ENCODE measurements at regions not wholly inside any gene's neighbourhood (a gene's known extent, or its start where the extent isn't known, plus 50 kb on each side); places are given as distances from the start of the nearest gene placed in this dataset.
"Not testable (repeated sequence)": the region's sequence is repeated elsewhere in the genome, so short reads cannot be mapped to it uniquely, and the experiment has no call there.

DNA sequence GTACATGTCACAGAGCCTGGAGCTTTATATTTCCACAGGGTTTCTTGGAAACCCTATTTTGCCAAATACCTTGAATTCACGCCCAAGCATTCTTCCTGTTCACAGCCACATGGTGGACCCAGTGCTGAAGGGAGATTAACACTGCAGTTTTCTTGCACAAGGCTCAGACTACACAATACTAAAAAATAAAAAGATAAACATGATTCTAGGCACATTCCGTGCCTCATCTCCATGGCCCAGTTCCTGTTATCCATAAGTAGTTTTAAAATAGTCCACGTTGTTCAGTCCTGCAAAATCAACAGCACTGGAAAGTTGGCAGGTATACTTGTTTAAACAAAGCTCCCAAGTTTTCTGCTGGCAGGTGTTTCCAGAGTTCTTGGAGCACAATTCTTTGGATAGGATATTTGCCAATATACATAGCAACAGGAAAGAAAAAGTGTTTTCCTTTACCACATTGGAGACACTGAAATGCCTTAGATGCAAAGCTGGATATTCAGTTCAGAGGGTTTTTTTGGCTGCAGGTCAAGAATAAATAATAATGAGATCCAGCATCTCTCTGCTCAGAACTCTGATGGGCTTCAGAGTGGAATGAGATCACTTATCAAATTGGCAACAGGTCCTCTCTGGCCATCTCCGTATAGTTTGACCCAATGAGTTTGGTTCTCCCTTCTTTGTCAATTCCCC lies 88.1 kb upstream of the TGFBR2 start:
- no peak for DNase-seq (ENCODE audit: low spot score)

- no peak for DNase-seq (ENCODE audit: low spot score)
Measured at GRCh38 chr3:30518872-30519271, 87.5 kb upstream of the TGFBR2 start.

DNA sequence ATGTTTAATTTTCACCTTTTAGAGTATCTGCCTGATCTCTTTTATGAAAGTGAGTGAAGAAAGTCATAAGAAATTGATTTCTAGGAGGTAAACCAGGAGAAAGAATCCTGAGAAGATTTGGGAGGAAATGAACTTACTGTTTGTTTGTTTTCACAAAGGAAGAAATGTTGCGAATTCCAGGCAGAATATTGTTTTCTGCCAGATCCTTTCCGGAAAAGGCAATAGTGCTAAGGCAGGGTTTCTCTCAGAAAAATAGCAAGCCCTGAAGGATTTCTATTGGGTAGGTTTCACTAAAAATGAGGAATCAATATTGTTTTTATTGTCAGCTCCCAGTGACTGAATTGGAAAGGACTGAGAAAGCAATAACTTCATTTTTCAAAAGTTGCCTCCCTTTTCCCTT lies 85.7 kb upstream of the TGFBR2 start:
- DNase-seq (ENCODE audit: low spot score) = no peak

DNA sequence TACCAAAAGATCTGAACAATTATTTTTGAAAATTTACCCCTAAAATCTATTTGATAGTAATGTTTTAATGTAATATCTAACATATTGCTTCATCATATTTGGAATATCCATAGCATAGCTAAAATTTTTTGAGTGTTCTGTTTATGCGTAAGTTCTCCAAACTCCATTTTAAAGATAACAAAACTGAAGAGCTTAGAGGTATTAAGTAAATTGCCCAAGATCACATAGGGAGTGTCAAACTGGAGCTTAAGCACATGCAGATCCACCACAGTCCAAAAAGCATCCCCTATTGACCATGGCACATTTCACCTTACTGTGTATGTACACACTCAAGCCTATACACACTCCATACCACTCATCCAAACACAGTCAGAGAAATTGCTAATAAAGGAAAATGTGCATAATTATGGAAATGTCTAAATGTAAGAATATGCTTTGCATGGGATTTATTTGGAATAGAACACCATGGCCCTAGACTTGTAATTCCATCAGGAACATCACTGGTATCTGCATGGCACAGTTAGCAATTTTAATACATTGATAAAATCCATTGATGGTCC lies 85.2 kb upstream of the TGFBR2 start:
- DNase-seq (ENCODE audit: low spot score) = no peak

- no peak for DNase-seq (ENCODE audit: low spot score)
Measured at GRCh38 chr3:30522476-30522875, 83.9 kb upstream of the TGFBR2 start.

DNA sequence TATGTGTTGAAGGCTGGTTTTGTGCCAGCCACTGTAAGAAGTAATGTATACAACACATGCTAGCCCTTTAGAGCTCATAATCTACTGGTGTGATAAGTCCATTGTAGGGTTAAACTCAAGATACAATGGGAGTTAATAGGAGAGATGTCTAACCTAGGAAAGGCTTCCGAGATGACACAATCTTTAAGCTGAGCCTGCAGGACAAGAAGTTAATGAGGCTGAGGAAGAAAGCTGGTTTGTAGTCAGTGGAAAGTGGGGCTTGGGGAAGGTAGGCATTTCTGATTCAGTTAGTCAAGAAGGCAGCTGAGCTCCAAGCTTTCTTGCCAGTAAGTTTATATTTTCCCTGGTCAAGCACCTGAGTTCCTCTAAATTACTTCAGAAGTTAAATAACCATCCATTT lies 83.0 kb upstream of the TGFBR2 start:
- no peak for DNase-seq (ENCODE audit: low spot score)

DNA sequence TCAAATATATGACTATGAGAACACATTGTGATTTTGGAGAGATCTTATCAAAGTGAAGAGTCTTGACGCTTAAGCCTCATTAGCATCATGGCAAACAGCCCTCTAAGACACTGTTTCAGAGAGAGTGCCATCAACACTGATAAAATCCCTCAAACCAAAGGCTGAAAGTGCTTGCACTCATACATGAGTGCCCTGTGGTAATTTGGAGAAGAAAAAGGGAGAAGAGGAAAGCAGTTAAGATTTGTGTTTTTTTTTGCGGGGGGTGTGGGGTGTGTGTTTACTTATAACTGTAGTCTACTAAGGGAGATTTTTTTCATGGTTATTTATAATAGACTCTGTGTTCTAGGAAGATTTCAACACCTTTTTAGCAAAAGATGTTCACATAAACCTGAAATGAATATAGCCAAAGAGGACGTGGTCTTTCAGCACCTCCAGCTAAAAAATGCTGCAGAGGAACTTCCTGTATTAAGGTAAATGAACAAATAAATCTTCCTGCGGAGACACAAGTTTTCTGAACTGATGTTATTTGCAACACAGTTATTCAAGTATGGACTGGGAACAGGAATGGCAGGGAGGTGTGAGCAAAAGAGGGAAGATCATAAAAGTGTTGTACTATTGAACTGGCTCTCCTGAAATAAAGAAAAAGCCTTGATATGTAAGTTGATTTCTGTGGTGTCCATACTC lies 81.9 kb upstream of the TGFBR2 start:
- DNase-seq (ENCODE audit: low spot score) = no peak

- DNase-seq (ENCODE audit: low spot score) = no peak
Measured at GRCh38 chr3:30526031-30526430, 80.4 kb upstream of the TGFBR2 start.

DNA sequence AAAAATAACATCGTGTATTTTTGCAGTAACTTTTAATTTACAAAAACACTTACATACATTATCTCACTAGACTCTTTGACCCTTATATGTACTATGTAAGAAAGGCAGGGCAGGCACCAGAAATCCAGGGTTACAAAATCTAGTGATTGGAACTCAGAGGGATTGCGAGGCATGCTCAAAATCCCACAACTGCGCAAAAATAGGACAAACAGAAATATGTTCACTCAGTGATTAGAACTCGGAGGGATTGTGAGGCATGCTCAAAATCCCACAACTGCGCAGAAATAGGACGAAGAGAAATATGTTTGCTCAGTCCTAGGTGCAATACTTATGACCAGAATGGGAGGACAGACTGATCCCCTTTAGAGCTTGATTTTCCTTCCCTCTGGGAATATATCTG lies 79.2 kb upstream of the TGFBR2 start:
- no peak for DNase-seq (ENCODE audit: low spot score)

DNA sequence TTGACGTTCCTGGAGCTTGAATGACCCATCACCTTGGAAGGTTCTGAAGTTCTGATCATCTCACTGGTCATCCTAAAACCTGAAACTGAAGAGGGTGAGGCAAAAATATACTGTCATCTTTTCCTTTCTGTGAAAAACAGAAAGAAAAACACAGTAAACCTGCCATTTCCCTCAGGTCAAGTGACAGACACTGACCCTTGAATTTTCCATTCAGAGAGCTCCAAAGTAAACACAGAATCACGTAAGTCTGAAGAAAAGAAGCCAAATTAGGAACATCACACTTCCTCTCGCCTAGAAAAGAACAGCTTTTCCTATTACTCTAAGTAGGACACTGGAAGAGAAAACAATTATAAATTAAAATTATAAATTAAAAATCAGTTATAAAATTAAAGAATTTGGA lies 78.7 kb upstream of the TGFBR2 start:
- DNase-seq (ENCODE audit: low spot score) = no peak

DNA sequence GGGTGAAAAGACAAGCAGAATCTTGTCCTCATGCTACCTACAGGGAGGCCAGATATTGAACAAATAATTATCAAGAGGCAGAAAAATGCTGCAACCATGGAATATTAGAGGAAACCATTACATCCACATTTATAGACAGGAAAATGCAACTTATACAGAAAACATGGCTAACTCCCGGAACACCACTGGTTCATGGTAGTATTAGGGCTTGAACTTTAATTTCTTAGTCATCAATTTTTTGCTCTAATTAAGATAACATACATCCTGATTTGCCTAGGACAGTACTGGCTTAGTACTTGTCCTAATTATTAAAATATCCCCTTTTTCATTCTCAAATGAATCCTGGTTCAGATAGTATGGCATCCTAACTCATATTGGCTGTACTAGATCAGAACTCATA lies 76.3 kb upstream of the TGFBR2 start:
- no peak for DNase-seq (ENCODE audit: low spot score)

DNA sequence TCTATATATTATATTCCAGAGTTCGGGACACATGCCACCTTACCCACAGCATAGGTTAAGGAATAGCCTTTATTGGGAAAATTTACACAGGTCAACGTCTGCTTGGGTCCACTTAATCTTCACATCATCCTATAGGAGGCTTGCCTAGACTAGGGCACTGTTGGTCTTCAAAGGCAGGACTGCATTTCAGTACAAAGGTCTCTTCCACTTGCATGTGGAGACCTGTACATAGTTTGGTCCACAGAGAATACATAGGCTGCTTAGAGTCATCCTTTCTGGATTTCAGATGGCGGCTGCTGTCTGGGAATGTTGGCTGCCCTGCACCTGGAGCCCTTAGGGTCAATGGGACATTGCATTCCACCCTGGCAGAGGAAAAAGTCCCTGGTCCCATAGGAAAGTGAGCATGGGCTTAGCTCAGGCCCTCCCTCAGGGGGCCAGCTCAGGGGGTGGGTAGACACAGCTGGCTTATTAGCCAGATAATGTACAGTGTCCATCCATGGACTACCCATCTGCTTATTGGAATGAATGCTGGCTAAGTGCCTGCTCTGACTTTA lies 75.3 kb upstream of the TGFBR2 start:
- no peak for DNase-seq (ENCODE audit: low spot score)

DNA sequence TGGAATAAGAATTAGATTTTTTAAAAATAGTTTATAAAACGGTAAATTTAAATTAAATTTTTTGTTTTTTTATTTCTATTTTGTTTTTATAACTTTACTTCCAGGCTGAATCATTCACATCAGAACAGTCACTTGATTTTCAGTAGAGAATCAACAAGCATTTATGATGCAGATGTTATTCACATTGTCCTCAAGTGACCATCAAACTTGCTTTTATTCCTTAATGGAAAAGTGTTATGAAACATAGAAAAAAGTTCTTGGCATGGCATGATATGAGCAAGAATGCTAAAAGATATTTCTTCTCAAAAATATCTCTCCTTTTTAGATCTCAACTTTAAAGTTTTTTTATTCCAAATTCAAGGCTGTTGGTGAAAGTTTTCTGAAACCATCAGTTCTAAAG lies 70.9 kb upstream of the TGFBR2 start:
- DNase-seq (ENCODE audit: low spot score) = no peak

GRCh38 chr3:30538791-30539190 lies 67.6 kb upstream of the TGFBR2 start:
- DNase-seq (ENCODE audit: low spot score) = no peak

DNA sequence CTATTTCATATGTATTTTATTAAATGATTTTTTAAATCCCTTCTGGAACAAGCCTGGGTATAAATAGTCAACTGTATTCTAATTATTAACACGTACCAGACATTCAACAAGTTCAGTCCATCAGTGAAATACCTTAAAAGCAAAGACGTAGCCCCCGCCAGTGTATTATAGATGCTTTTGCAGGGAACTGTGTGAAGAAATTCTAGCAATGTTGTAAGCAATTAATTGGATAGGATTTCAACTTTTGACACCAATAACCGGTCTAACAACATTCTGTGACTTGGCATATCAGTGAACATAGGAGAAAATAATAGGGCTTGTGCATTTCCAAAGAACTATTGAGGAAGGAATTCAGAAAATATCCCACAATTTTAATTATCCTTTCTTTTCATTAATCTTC lies 67.2 kb upstream of the TGFBR2 start:
- DNase-seq (ENCODE audit: low spot score) = no peak

- no peak for DNase-seq (ENCODE audit: low spot score)
Measured at GRCh38 chr3:30539772-30540171, 66.6 kb upstream of the TGFBR2 start.

DNA sequence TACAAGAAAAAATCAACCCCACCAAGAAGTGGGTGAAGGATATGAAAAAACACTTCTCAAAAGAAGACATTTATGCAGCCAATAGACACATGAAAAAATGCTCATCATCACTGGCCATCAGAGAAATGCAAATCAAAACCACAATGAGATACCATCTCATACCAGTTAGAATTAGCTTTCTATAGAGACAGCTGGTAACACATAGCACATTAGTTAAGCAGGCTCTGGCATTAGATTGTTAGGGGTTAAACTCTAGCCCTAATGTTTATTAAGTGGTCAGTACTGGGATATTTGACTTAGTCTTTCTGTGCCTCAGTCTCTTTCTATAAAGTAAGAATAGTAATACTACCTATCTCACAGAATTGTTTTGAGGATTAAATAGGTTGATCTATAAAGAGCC lies 65.2 kb upstream of the TGFBR2 start:
- DNase-seq (ENCODE audit: low spot score) = not testable (repeated sequence)

GRCh38 chr3:30542897-30543296 lies 63.5 kb upstream of the TGFBR2 start:
- DNase-seq (ENCODE audit: low spot score) = no peak

DNA sequence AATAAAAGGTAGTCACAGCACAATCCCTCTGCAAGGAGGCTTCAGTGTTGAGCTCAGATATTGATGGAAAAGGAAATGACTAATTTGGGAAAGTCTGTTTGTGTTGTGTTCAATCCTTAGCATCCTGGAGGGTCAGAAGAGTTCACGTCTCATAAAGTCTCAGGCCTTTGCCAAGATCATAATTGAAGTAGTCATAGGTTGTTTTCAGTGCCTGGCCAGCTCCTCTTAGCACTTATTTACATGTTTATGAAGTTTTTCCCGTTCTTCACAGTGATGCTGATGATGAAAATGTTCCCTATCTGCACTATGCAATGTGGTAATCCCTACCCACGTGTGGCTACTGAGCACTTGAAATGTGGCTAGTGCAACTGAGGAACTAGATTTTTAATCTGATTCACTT lies 61.6 kb upstream of the TGFBR2 start:
- DNase-seq (ENCODE audit: low spot score) = no peak

GRCh38 chr3:30546934-30547333 lies 59.5 kb upstream of the TGFBR2 start:
- no peak for DNase-seq (ENCODE audit: low spot score)

GRCh38 chr3:30547716-30548115 lies 58.7 kb upstream of the TGFBR2 start:
- no peak for DNase-seq (ENCODE audit: low spot score)

DNA sequence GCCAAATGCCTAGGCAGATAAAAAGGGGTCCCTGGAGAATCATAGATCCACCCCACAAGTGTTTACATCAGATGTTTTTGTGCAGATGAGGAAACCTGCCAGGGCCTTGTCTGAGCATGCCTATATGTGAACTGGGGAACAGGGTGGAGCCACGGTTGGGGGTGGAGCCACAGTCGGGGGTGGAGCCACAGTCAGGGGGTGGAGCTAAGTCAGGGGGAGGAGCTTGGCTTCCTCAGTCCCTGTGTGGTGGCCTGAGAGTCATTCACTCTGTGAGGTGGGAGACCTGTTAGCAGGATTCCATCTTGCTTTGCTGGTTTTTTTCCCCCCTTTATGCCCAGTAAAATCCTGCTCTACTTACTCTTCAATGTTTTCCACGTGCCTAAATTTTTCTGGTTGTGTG lies 57.8 kb upstream of the TGFBR2 start:
- no peak for DNase-seq (ENCODE audit: low spot score)

- DNase-seq (ENCODE audit: low spot score) = no peak
Measured at GRCh38 chr3:30549600-30549999, 56.8 kb upstream of the TGFBR2 start.

All from SK-N-DZ (cell line).